ENCODE measurements at regions not wholly inside any gene's neighbourhood (a gene's known extent, or its start where the extent isn't known, plus 50 kb on each side); places are given as distances from the start of the nearest gene placed in this dataset.
A peak's percentile ranks its signal among the peaks of the same experiment; 100 is the strongest.
"Not testable (repeated sequence)": the region's sequence is repeated elsewhere in the genome, so short reads cannot be mapped to it uniquely, and the experiment has no call there.

DNA sequence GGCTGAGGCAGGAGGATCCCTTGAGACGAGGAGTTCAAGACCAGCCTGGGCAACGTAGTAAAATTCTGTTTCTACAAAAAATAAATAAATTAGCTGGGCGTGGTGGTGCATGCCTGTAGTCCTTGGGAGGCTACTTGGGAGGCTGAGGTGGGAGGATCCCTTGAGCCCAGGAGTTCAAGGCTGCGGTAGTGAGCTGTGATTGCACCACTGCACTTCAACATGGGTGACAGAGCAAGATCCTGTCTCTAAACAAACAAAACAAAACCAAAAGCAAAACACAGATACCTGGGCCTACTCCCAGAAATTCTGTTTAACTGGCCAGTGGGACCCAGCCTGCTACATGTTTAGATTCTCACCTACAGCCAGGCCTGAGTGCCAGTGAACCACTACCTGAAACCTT lies 74.6 kb upstream of the MEDAG start:
- H3K4me1 Mint-ChIP-seq = peaks cover 31% of the 10 kb centered on the region
- H3K27me3 Mint-ChIP-seq (ENCODE audit: low read depth, poor library complexity) = peaks cover 21% of the 10 kb centered on the region
- no peak overlapping the region for H3K27ac Mint-ChIP-seq
- H3K9me3 Mint-ChIP-seq = peaks cover 12% of the 10 kb centered on the region
- DNase-seq = no peak
- no peak overlapping the region for H3K4me3 Mint-ChIP-seq
- TF ChIP-seq, protein P1, sequence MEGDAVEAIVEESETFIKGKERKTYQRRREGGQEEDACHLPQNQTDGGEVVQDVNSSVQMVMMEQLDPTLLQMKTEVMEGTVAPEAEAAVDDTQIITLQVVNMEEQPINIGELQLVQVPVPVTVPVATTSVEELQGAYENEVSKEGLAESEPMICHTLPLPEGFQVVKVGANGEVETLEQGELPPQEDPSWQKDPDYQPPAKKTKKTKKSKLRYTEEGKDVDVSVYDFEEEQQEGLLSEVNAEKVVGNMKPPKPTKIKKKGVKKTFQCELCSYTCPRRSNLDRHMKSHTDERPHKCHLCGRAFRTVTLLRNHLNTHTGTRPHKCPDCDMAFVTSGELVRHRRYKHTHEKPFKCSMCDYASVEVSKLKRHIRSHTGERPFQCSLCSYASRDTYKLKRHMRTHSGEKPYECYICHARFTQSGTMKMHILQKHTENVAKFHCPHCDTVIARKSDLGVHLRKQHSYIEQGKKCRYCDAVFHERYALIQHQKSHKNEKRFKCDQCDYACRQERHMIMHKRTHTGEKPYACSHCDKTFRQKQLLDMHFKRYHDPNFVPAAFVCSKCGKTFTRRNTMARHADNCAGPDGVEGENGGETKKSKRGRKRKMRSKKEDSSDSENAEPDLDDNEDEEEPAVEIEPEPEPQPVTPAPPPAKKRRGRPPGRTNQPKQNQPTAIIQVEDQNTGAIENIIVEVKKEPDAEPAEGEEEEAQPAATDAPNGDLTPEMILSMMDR (IDR thresholded peaks at IDR 0.05) = no peak
- H3K36me3 Mint-ChIP-seq (ENCODE audit: low read depth) = peaks cover 6% of the 10 kb centered on the region

GRCh38 chr13:30832377-30832776 lies 73.7 kb upstream of the MEDAG start:
- peaks cover 19% of the 10 kb centered on the region for H3K27me3 Mint-ChIP-seq (ENCODE audit: low read depth, poor library complexity)
- TF ChIP-seq, protein P1 (IDR thresholded peaks at IDR 0.05) = no peak
- no peak for DNase-seq
- peaks cover 31% of the 10 kb centered on the region for H3K4me1 Mint-ChIP-seq
- peaks cover 10% of the 10 kb centered on the region for H3K9me3 Mint-ChIP-seq
- H3K27ac Mint-ChIP-seq = no peak overlapping the region
- peaks cover 6% of the 10 kb centered on the region for H3K36me3 Mint-ChIP-seq (ENCODE audit: low read depth)
- no peak overlapping the region for H3K4me3 Mint-ChIP-seq

DNA sequence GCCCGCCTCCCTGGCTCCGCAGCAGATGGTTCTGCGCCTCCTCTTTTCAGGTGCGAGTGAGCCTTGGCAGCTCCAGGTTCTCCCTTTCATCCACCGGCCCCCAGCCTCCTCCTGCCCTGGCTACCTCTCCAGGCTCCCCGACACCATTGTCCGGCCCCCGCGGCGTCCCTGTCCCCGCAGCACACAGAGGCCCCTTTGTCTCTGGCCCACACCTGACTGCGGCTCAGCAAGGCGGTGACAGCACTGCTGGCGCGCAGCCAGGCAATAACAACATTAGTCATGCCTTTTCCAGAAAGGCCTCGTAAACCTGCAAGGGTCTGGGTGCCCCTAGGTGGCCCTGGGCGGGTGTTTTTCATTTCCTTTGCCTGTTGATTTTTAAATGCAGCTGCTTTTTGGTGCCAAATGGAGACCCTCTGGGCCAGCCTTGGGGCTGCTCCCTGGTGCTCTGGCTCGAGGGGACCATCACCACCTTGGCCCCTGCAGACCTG lies 73.2 kb upstream of the MEDAG start:
- H3K9me3 Mint-ChIP-seq = peaks cover 12% of the 10 kb centered on the region
- H3K27me3 Mint-ChIP-seq (ENCODE audit: low read depth, poor library complexity) = peaks cover 16% of the 10 kb centered on the region
- H3K4me3 Mint-ChIP-seq = peak overlapping the region; percentile 50
- TF ChIP-seq, protein P1 (IDR thresholded peaks at IDR 0.05) = no peak
- H3K36me3 Mint-ChIP-seq (ENCODE audit: low read depth) = peaks cover 8% of the 10 kb centered on the region
- peak; percentile 59 for DNase-seq
- H3K27ac Mint-ChIP-seq = no peak overlapping the region
- peaks cover 33% of the 10 kb centered on the region for H3K4me1 Mint-ChIP-seq

DNA sequence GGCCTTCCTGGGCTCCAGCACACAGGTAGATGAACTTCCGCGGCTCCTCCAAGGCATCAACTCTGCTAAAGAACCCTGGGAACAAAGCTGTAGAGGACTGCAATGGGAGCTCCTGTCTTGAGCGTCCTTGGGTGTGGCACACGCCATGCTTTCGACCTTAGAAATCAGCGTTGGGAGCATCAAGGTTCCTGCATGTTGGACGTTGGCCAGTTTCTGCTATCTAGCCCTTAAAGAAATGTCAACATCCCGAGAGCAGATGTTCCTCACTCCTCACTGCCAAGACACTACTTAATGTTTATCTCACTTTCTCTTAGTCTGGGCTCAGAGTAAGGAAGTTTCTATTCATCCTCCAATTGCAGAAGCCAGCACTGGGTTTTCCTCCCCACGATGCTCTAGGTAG lies 70.6 kb upstream of the MEDAG start:
- peaks cover 10% of the 10 kb centered on the region for H3K9me3 Mint-ChIP-seq
- TF ChIP-seq, protein P1 (IDR thresholded peaks at IDR 0.05) = no peak
- peaks cover 32% of the 10 kb centered on the region for H3K4me1 Mint-ChIP-seq
- H3K36me3 Mint-ChIP-seq (ENCODE audit: low read depth) = peaks cover 5% of the 10 kb centered on the region
- H3K27ac Mint-ChIP-seq = no peak overlapping the region
- no peak for DNase-seq
- peaks cover 8% of the 10 kb centered on the region for H3K27me3 Mint-ChIP-seq (ENCODE audit: low read depth, poor library complexity)
- H3K4me3 Mint-ChIP-seq = no peak overlapping the region

DNA sequence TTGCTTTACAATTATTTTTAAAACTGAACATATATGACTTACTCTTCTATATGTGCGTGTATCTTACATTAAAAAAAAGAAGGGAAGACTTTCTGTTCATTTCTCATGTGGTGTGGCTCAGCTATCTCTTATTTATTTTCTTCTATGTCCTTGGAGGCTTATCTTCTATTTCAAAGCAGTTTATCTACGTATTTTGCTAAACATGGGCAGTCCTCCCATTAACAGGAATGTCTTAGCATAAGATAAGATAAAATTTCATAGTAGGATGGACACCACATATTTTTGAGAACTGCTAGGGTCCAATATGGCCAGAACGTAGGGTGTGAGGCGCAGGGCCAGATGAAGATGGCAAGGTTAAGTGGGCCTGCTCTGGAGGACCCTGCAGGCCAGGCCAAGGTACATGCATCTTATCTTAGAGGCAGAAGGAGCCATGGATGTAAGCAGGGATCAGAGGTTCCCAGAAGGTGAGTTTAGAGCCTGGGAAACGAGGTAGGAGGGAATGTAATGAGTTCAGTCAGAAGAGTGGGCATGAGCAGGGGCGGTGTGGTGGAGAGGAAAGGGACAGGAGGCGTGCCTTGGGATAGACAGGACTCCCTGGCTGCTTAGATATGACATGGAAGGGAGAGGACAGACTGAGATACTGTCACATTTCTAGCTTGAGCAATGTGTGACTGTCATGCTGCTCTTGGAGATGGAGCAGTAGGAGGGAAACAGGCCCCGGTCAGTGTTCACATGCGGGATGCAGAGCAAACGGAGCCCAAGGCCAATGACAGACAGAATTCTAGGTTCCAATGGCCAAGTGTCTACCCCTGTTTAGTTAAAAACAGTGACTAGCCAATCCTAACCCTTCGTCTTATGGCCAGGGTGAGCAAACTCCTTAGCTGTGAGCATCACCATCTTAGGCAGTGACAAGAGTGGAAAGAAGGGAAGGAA lies 68.6 kb upstream of the MEDAG start:
- Mint-ChIP-seq H3K9me3 (peaks cover 10% of the 10 kb centered on the region), H3K36me3 (ENCODE audit: low read depth) (peaks cover 5% of the 10 kb centered on the region), H3K27me3 (ENCODE audit: low read depth, poor library complexity) (peaks cover 4% of the 10 kb centered on the region), H3K27ac (no peak overlapping the region), H3K4me3 (peak overlapping the region; percentile 2), H3K4me1 (peaks cover 23% of the 10 kb centered on the region)
- TF ChIP-seq, protein P1 (IDR thresholded peaks at IDR 0.05) = no peak
- DNase-seq = no peak

- H3K27ac Mint-ChIP-seq = not testable (repeated sequence)
Measured at GRCh38 chr13:30839636-30840035, 66.4 kb upstream of the MEDAG start.

More at GRCh38 chr13:30839636-30840035, 66.4 kb upstream of the MEDAG start:
- H3K36me3 Mint-ChIP-seq (ENCODE audit: low read depth); H3K4me3 Mint-ChIP-seq; DNase-seq; H3K4me1 Mint-ChIP-seq; H3K27me3 Mint-ChIP-seq (ENCODE audit: low read depth, poor library complexity): not testable (repeated sequence)
- peaks cover 10% of the 10 kb centered on the region for H3K9me3 Mint-ChIP-seq
